ENCODE measurements at regions not wholly inside any gene's neighbourhood (a gene's known extent, or its start where the extent isn't known, plus 50 kb on each side); places are given as distances from the start of the nearest gene placed in this dataset.
"Not testable (repeated sequence)": the region's sequence is repeated elsewhere in the genome, so short reads cannot be mapped to it uniquely, and the experiment has no call there.

- Mint-ChIP-seq H3K4me1 (ENCODE audit: low read depth) (no peaks in the 10 kb centered on the region), H3K9me3 (peaks cover 8% of the 10 kb centered on the region), H3K27ac (no peak overlapping the region), H3K27me3 (no peaks in the 10 kb centered on the region), H3K36me3 (ENCODE audit: low read depth) (no peaks in the 10 kb centered on the region), H3K4me3 (no peak overlapping the region)
- intact Hi-C loops (cut with micrococcal nuclease), result loop anchor here (10.0 kb wide), 1 partner anchor 56 kb away; no protein-coding TSS in a partner anchor
These were observed 680.3 kb upstream of the SOX9 start for GRCh38 chr17:71440513-71440912.

- no peaks in the 10 kb centered on the region for H3K4me1 Mint-ChIP-seq (ENCODE audit: low read depth)
- no peak overlapping the region for H3K27ac Mint-ChIP-seq
- H3K36me3 Mint-ChIP-seq (ENCODE audit: low read depth), result no peaks in the 10 kb centered on the region
- H3K4me3 Mint-ChIP-seq, result no peak overlapping the region
- intact Hi-C loops (cut with micrococcal nuclease), result loop anchor here (10.0 kb wide), 1 partner anchor 56 kb away; no protein-coding TSS in a partner anchor
- no peaks in the 10 kb centered on the region for H3K27me3 Mint-ChIP-seq
- H3K9me3 Mint-ChIP-seq, result peaks cover 8% of the 10 kb centered on the region
These were observed 679.7 kb upstream of the SOX9 start for GRCh38 chr17:71441098-71441497.

GRCh38 chr17:71444078-71444477 lies 676.7 kb upstream of the SOX9 start:
- Mint-ChIP-seq H3K4me3 (no peak overlapping the region), H3K27ac (no peak overlapping the region)

GRCh38 chr17:71446645-71447437 lies 674.0 kb upstream of the SOX9 start:
- Mint-ChIP-seq H3K4me3 (no peak overlapping the region), H3K27me3 (no peaks in the 10 kb centered on the region), H3K27ac (no peak overlapping the region), H3K36me3 (ENCODE audit: low read depth) (no peaks in the 10 kb centered on the region), H3K4me1 (ENCODE audit: low read depth) (peaks cover 6% of the 10 kb centered on the region), H3K9me3 (no peaks in the 10 kb centered on the region)
- intact Hi-C loops (cut with micrococcal nuclease), result loop anchor here (10.0 kb wide), 1 partner anchor 62 kb away; no protein-coding TSS in a partner anchor

More at GRCh38 chr17:71444078-71444477, 676.7 kb upstream of the SOX9 start:
- Mint-ChIP-seq H3K27me3 (no peaks in the 10 kb centered on the region), H3K9me3 (peaks cover 6% of the 10 kb centered on the region), H3K4me1 (ENCODE audit: low read depth) (no peaks in the 10 kb centered on the region), H3K36me3 (ENCODE audit: low read depth) (no peaks in the 10 kb centered on the region)
- intact Hi-C loops (cut with micrococcal nuclease), result loop anchor here (10.0 kb wide), 1 partner anchor 59 kb away; no protein-coding TSS in a partner anchor

GRCh38 chr17:71447644-71448043 lies 673.2 kb upstream of the SOX9 start:
- Mint-ChIP-seq H3K4me3 (no peak overlapping the region), H3K27ac (no peak overlapping the region), H3K36me3 (ENCODE audit: low read depth) (no peaks in the 10 kb centered on the region), H3K9me3 (no peaks in the 10 kb centered on the region), H3K27me3 (no peaks in the 10 kb centered on the region), H3K4me1 (ENCODE audit: low read depth) (peaks cover 6% of the 10 kb centered on the region)
- intact Hi-C loops (cut with micrococcal nuclease), result loop anchor here (10.0 kb wide), 1 partner anchor 63 kb away; no protein-coding TSS in a partner anchor

GRCh38 chr17:71450657-71451056 lies 670.2 kb upstream of the SOX9 start:
- H3K9me3 Mint-ChIP-seq; H3K4me1 Mint-ChIP-seq (ENCODE audit: low read depth); H3K27me3 Mint-ChIP-seq; H3K36me3 Mint-ChIP-seq (ENCODE audit: low read depth); H3K4me3 Mint-ChIP-seq; H3K27ac Mint-ChIP-seq: not testable (repeated sequence)
- intact Hi-C loops (cut with micrococcal nuclease), result loop anchor here (10.0 kb wide), 1 partner anchor 46 kb away; no protein-coding TSS in a partner anchor

- H3K4me1 Mint-ChIP-seq (ENCODE audit: low read depth), result peaks cover 6% of the 10 kb centered on the region
- no peak overlapping the region for H3K27ac Mint-ChIP-seq
- H3K27me3 Mint-ChIP-seq, result no peaks in the 10 kb centered on the region
- intact Hi-C loops (cut with micrococcal nuclease), result loop anchor here (10.0 kb wide), 1 partner anchor 49 kb away; no protein-coding TSS in a partner anchor
- no peak overlapping the region for H3K4me3 Mint-ChIP-seq
- no peaks in the 10 kb centered on the region for H3K36me3 Mint-ChIP-seq (ENCODE audit: low read depth)
- no peaks in the 10 kb centered on the region for H3K9me3 Mint-ChIP-seq
These were observed 666.9 kb upstream of the SOX9 start for GRCh38 chr17:71453876-71454422.

GRCh38 chr17:71455219-71455618 lies 665.6 kb upstream of the SOX9 start:
- intact Hi-C loops (cut with micrococcal nuclease), result loop anchor here (10.0 kb wide), 1 partner anchor 50 kb away; no protein-coding TSS in a partner anchor
- H3K9me3 Mint-ChIP-seq, result no peaks in the 10 kb centered on the region
- H3K27ac Mint-ChIP-seq, result no peak overlapping the region
- H3K4me1 Mint-ChIP-seq (ENCODE audit: low read depth), result peaks cover under 1% of the 10 kb centered on the region
- no peak overlapping the region for H3K4me3 Mint-ChIP-seq
- no peaks in the 10 kb centered on the region for H3K36me3 Mint-ChIP-seq (ENCODE audit: low read depth)
- H3K27me3 Mint-ChIP-seq, result no peaks in the 10 kb centered on the region

GRCh38 chr17:71458322-71458721 lies 662.5 kb upstream of the SOX9 start:
- Mint-ChIP-seq H3K4me3 (no peak overlapping the region), H3K36me3 (ENCODE audit: low read depth) (no peaks in the 10 kb centered on the region), H3K27me3 (no peaks in the 10 kb centered on the region), H3K27ac (no peak overlapping the region), H3K4me1 (ENCODE audit: low read depth) (no peaks in the 10 kb centered on the region), H3K9me3 (no peaks in the 10 kb centered on the region)
- intact Hi-C loops (cut with micrococcal nuclease), result loop anchor here (10.0 kb wide), 1 partner anchor 54 kb away; no protein-coding TSS in a partner anchor

GRCh38 chr17:71460943-71461342 lies 659.9 kb upstream of the SOX9 start:
- no peak overlapping the region for H3K4me3 Mint-ChIP-seq
- H3K27me3 Mint-ChIP-seq, result no peaks in the 10 kb centered on the region
- no peaks in the 10 kb centered on the region for H3K4me1 Mint-ChIP-seq (ENCODE audit: low read depth)
- H3K27ac Mint-ChIP-seq, result no peak overlapping the region
- no peaks in the 10 kb centered on the region for H3K36me3 Mint-ChIP-seq (ENCODE audit: low read depth)
- H3K9me3 Mint-ChIP-seq, result no peaks in the 10 kb centered on the region
- intact Hi-C loops (cut with micrococcal nuclease), result loop anchor here (5.0 kb wide), 1 partner anchor 694 kb away; no protein-coding TSS in a partner anchor

- Mint-ChIP-seq H3K9me3 (no peaks in the 10 kb centered on the region), H3K4me1 (ENCODE audit: low read depth) (no peaks in the 10 kb centered on the region), H3K4me3 (no peak overlapping the region), H3K27me3 (no peaks in the 10 kb centered on the region), H3K36me3 (ENCODE audit: low read depth) (no peaks in the 10 kb centered on the region), H3K27ac (no peak overlapping the region)
- intact Hi-C loops (cut with micrococcal nuclease), result loop anchor here (5.0 kb wide), 1 partner anchor 694 kb away; no protein-coding TSS in a partner anchor
These were observed 659.2 kb upstream of the SOX9 start for GRCh38 chr17:71461498-71462169.

- H3K27me3 Mint-ChIP-seq, result no peaks in the 10 kb centered on the region
- no peaks in the 10 kb centered on the region for H3K9me3 Mint-ChIP-seq
- H3K36me3 Mint-ChIP-seq (ENCODE audit: low read depth), result no peaks in the 10 kb centered on the region
- no peak overlapping the region for H3K27ac Mint-ChIP-seq
- intact Hi-C loops (cut with micrococcal nuclease), result loop anchor here (5.0 kb wide), 1 partner anchor 697 kb away; no protein-coding TSS in a partner anchor
- no peak overlapping the region for H3K4me3 Mint-ChIP-seq
- H3K4me1 Mint-ChIP-seq (ENCODE audit: low read depth), result no peaks in the 10 kb centered on the region
These were observed 656.6 kb upstream of the SOX9 start for GRCh38 chr17:71464241-71464640.

GRCh38 chr17:71464751-71465150 lies 656.1 kb upstream of the SOX9 start:
- H3K4me1 Mint-ChIP-seq (ENCODE audit: low read depth), result no peaks in the 10 kb centered on the region

GRCh38 chr17:71467719-71468118 lies 653.1 kb upstream of the SOX9 start:
- Mint-ChIP-seq H3K27ac (no peak overlapping the region), H3K4me1 (ENCODE audit: low read depth) (no peaks in the 10 kb centered on the region), H3K4me3 (no peak overlapping the region), H3K36me3 (ENCODE audit: low read depth) (no peaks in the 10 kb centered on the region), H3K27me3 (no peaks in the 10 kb centered on the region), H3K9me3 (no peaks in the 10 kb centered on the region)
- intact Hi-C loops (cut with micrococcal nuclease), result no loop called here

More at GRCh38 chr17:71464751-71465150, 656.1 kb upstream of the SOX9 start:
- Mint-ChIP-seq H3K27ac (no peak overlapping the region), H3K36me3 (ENCODE audit: low read depth) (no peaks in the 10 kb centered on the region), H3K4me3 (no peak overlapping the region), H3K27me3 (no peaks in the 10 kb centered on the region), H3K9me3 (no peaks in the 10 kb centered on the region)
- intact Hi-C loops (cut with micrococcal nuclease), result loop anchor here (5.0 kb wide), 1 partner anchor 697 kb away; no protein-coding TSS in a partner anchor

All from dendritic cell treated with granulocyte-macrophage colony-stimulating factor and Interleukin-4, amounts not matched to agents 40 ng/mL and 50 ng/mL, for 4 days (primary cell).